ENCODE measurements at regions not wholly inside any gene's neighbourhood (a gene's known extent, or its start where the extent isn't known, plus 50 kb on each side); places are given as distances from the start of the nearest gene placed in this dataset.

GRCh38 chr1:55579332-55580001, 364.3 kb upstream of the USP24 start:
- TF ChIP-seq CTCF (IDR thresholded peaks at IDR 0.05), result no peak
- no peak for TF ChIP-seq POLR2A (IDR thresholded peaks at IDR 0.05)
